IPS-20b (cell line): ENCODE measurements at regions not wholly inside any gene's neighbourhood (a gene's known extent, or its start where the extent isn't known, plus 50 kb on each side); places are given as distances from the start of the nearest gene placed in this dataset.

Source experiments
- H3K27ac ChIP-seq: one replicate; pipeline ENCODE4 v1.5.1; 2013; ENCODE audit warnings: low read length
- H3K27me3 ChIP-seq: 2 replicates; pipeline ENCODE4 v1.6.1; 2013; ENCODE audit warnings: mild to moderate bottlenecking, low read length, inconsistent platforms; ENCODE audit not compliant: insufficient read depth
- H3K36me3 ChIP-seq: 2 replicates; pipeline ENCODE4 v1.6.1; 2013; ENCODE audit warnings: low read depth, mild to moderate bottlenecking, inconsistent platforms, low read length, moderate library complexity; ENCODE audit not compliant: insufficient read depth
- H3K4me1 ChIP-seq: 2 replicates; pipeline ENCODE4 v1.6.1; 2013; ENCODE audit warnings: mild to moderate bottlenecking, control low read depth, inconsistent platforms, low read length, moderate library complexity; ENCODE audit not compliant: insufficient read depth
- H3K4me3 ChIP-seq: 2 replicates; pipeline ENCODE4 v1.5.1; 2013; ENCODE audit warnings: mild to moderate bottlenecking, low read length, inconsistent platforms
- H3K9ac ChIP-seq: 2 replicates; pipeline ENCODE4 v1.6.1; 2013; ENCODE audit warnings: low read depth, mild to moderate bottlenecking, inconsistent platforms, low read length, moderate library complexity
- H3K9me3 ChIP-seq: 2 replicates; pipeline ENCODE4 v1.6.1; 2013; ENCODE audit warnings: mild to moderate bottlenecking, low read depth, low read length, inconsistent platforms; ENCODE audit not compliant: insufficient read depth

DNA sequence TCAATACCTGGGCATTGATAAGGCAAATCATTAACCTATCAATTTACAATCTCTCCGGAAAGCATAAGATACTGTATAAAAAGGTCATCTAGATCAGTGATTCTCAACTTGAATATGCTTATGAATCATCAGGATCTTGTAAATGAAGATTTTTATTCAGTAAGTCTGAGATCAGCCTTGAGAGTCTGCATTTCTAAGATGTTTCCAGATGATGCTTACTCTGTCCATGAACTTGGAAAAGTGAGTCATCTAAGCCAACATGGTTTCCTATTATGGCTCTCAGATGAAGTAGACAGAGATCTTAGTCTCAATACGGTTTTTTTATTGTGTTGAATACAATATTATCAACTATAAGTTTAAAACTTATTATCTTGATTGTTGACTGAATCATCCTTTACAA is 226.4 kb upstream of the KIRREL3 start:
- Histone ChIP-seq H3K9me3 (no peaks in the 10 kb centered on the region), H3K4me1 (no peaks in the 10 kb centered on the region; the same call in 1 of the 2 replicates), H3K27me3 (0 out of 2 replicates have a peak, but pooled peaks cover 3% of the 10 kb centered on the region), H3K4me3 (no peak overlapping the region), H3K27ac (no peak overlapping the region), H3K36me3 (no peaks in the 10 kb centered on the region), H3K9ac (no peak overlapping the region)

DNA sequence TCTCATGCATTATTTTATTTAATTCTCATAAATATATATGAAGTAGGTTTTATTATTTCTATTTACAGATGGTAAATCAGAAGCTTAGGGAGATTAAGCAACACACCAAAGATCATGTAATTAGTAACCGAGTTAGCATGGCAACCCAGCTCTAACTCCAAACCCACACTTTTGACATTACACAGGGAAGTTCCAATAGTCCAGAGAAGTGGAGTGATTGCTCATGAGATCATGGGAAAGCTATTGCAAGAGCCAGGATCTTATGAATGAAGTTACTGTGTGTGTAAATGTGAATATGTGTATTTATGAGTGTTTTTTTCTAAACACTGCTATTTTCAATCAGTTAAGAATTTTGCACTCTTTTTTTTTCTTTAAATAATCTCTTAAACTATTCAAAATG is 225.8 kb upstream of the KIRREL3 start:
- H3K27ac ChIP-seq, result no peak overlapping the region
- 0 out of 2 replicates have a peak, but pooled peaks cover 3% of the 10 kb centered on the region for H3K27me3 ChIP-seq
- no peaks in the 10 kb centered on the region for H3K36me3 ChIP-seq
- H3K4me3 ChIP-seq, result no peak overlapping the region
- H3K4me1 ChIP-seq, result no peaks in the 10 kb centered on the region; the same call in 1 of the 2 replicates
- no peaks in the 10 kb centered on the region for H3K9me3 ChIP-seq
- no peak overlapping the region for H3K9ac ChIP-seq

- H3K27ac ChIP-seq, result no peak overlapping the region
- no peaks in the 10 kb centered on the region for H3K9me3 ChIP-seq
- no peak overlapping the region for H3K4me3 ChIP-seq
- H3K9ac ChIP-seq, result no peak overlapping the region
- no peaks in the 10 kb centered on the region; the same call in 1 of the 2 replicates for H3K4me1 ChIP-seq
- 0 out of 2 replicates have a peak, but pooled peaks cover 3% of the 10 kb centered on the region for H3K27me3 ChIP-seq
- no peaks in the 10 kb centered on the region for H3K36me3 ChIP-seq
These were observed 225.0 kb upstream of the KIRREL3 start for GRCh38 chr11:127225619-127226018.

- H3K27me3 ChIP-seq, result 0 out of 2 replicates have a peak, but pooled peaks cover 3% of the 10 kb centered on the region
- H3K9me3 ChIP-seq, result no peaks in the 10 kb centered on the region
- H3K4me3 ChIP-seq, result no peak overlapping the region
- H3K4me1 ChIP-seq, result no peaks in the 10 kb centered on the region; the same call in 1 of the 2 replicates
- no peaks in the 10 kb centered on the region for H3K36me3 ChIP-seq
- no peak overlapping the region for H3K9ac ChIP-seq
- H3K27ac ChIP-seq, result no peak overlapping the region
These were observed 223.7 kb upstream of the KIRREL3 start for GRCh38 chr11:127224276-127224675.

- H3K4me1 ChIP-seq, result no peaks in the 10 kb centered on the region; the same call in 1 of the 2 replicates
- H3K27ac ChIP-seq, result no peak overlapping the region
- no peaks in the 10 kb centered on the region for H3K36me3 ChIP-seq
- H3K27me3 ChIP-seq, result 0 out of 2 replicates have a peak, but pooled peaks cover 3% of the 10 kb centered on the region
- H3K9me3 ChIP-seq, result no peaks in the 10 kb centered on the region
- H3K4me3 ChIP-seq, result no peak overlapping the region
- H3K9ac ChIP-seq, result no peak overlapping the region
These were observed 223.1 kb upstream of the KIRREL3 start for GRCh38 chr11:127223633-127224032.

DNA sequence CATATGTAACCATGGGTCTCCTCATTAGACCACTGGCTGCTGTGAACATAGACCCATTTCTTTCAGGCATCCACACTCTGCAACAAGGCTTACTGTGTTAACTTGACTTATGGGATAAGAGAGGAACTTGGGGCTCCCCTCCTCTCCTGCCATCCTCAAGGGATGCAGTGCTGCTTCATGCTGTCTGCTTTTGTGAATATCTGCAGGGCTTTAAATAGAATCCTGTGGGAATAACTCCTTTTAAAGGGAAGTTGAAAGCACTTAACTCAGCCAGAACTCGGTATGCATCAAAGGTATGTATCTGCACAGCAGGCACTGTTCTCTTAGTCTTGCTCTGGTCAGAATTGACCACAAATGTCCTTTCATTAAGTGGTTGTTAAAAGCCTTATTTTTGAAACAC is 222.5 kb upstream of the KIRREL3 start:
- no peak overlapping the region for H3K9ac ChIP-seq
- H3K4me1 ChIP-seq, result no peaks in the 10 kb centered on the region; the same call in 1 of the 2 replicates
- 0 out of 2 replicates have a peak, but pooled peaks cover 3% of the 10 kb centered on the region for H3K27me3 ChIP-seq
- H3K9me3 ChIP-seq, result no peaks in the 10 kb centered on the region
- no peak overlapping the region for H3K27ac ChIP-seq
- no peaks in the 10 kb centered on the region for H3K36me3 ChIP-seq
- H3K4me3 ChIP-seq, result no peak overlapping the region

- H3K9ac ChIP-seq, result no peak overlapping the region
- 0 out of 2 replicates have a peak, but pooled peaks cover 3% of the 10 kb centered on the region for H3K27me3 ChIP-seq
- H3K36me3 ChIP-seq, result no peaks in the 10 kb centered on the region
- H3K27ac ChIP-seq, result no peak overlapping the region
- no peak overlapping the region for H3K4me3 ChIP-seq
- no peaks in the 10 kb centered on the region; the same call in none of the 2 replicates for H3K4me1 ChIP-seq
- no peaks in the 10 kb centered on the region for H3K9me3 ChIP-seq
These were observed 219.1 kb upstream of the KIRREL3 start for GRCh38 chr11:127219704-127220103.

GRCh38 chr11:127218275-127218608 is 217.7 kb upstream of the KIRREL3 start:
- Histone ChIP-seq H3K9me3 (no peaks in the 10 kb centered on the region), H3K4me3 (no peak overlapping the region), H3K27me3 (no peaks in the 10 kb centered on the region), H3K9ac (no peak overlapping the region), H3K36me3 (no peaks in the 10 kb centered on the region), H3K4me1 (no peaks in the 10 kb centered on the region; the same call in none of the 2 replicates), H3K27ac (no peak overlapping the region)

DNA sequence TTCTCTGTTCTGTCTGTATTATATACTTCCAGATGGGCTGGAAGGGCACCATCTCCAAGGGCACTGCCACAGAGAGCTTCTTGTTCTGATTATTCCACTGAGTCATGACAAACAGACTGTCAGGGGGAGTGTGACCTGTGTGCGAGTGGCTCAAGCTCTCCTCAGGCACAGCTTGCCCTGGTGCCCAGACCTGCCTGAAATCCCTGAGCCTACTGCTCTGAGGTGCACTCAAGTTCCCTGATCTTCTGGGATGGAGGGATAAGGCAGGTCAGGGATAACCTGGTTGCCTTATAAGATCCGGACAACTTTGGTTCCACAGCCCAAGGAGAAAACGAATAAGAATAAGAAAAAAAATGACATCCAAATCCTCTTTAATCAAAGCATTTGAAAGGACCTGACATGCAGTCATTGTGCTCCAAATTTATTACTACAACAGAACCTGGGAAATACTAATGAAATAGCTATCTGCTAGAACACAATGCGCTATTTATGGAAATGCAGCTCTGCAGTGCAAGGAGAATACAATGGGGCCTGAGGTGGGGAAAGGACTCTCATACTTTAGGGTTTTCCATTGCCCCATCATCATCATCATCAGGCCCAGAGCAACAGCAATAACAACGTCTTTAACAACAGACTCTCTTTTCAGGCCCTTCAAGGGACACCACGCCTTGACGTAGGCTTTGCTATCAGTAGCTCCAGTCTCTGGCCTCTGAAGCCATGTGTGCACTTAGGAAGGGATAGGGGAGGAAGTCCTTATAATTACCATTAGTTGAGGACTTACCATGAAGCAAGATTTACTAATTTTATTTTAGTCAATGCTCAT is 217.1 kb upstream of the KIRREL3 start:
- Histone ChIP-seq H3K27me3 (no peaks in the 10 kb centered on the region), H3K36me3 (no peaks in the 10 kb centered on the region), H3K4me1 (no peaks in the 10 kb centered on the region; the same call in none of the 2 replicates), H3K9me3 (no peaks in the 10 kb centered on the region), H3K27ac (no peak overlapping the region), H3K4me3 (no peak overlapping the region), H3K9ac (no peak overlapping the region)

DNA sequence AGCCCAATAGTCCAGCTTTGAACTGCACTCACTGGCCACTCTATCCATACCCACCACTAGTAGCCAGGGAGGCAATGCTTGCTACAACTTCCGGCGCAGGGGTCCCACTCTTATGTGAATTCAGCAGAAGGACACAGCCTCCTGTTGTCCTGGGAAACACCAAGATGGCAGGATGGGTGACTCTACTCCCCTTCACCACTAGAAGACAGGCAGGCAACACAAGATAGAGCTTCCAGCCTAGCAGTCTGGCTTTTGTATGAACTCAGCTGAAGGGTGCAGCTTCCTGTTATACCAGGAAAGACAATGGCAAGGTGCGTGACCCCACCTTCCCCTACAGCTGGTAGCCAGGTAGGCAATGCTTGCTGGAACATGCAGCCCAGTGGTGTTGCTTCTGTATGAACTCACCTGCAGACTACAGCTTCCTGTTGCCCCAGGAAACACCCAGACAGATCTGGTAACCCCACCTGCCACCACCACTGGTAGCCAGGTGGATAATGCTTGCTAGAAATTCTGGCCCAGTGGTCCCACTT is 205.2 kb upstream of the KIRREL3 start:
- Histone ChIP-seq H3K27ac (no peak overlapping the region), H3K9ac (no peak overlapping the region), H3K36me3 (no peaks in the 10 kb centered on the region)

DNA sequence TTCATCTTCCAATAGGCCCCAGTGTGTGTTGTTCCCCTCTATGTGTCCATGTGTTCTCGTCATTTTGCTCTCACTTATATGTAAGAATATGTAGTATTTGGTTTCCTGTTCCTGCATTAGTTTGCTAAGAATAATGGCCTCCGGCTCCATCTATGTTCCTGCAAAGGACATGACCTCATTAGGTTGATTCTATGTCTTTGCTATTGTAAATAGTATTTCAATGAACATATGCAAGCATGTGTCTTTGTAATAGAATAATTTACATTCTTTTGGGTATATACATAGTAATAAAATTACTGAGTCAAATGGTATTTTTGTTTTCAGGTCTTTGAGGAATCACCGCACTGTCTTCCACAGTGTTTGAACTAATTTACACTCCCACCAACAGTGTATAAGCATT is 202.9 kb upstream of the KIRREL3 start:
- peaks cover 3% of the 10 kb centered on the region; the same call in 1 of the 2 replicates for H3K9me3 ChIP-seq
- H3K9ac ChIP-seq, result no peak overlapping the region
- no peaks in the 10 kb centered on the region for H3K27me3 ChIP-seq
- no peaks in the 10 kb centered on the region for H3K36me3 ChIP-seq
- no peak overlapping the region for H3K4me3 ChIP-seq
- no peaks in the 10 kb centered on the region for H3K4me1 ChIP-seq
- H3K27ac ChIP-seq, result no peak overlapping the region

More for the DNA sequence above, 205.2 kb upstream of the KIRREL3 start:
- H3K4me1 ChIP-seq, result no peaks in the 10 kb centered on the region
- peaks cover 3% of the 10 kb centered on the region; the same call in 1 of the 2 replicates for H3K9me3 ChIP-seq
- no peaks in the 10 kb centered on the region for H3K27me3 ChIP-seq
- H3K4me3 ChIP-seq, result no peak overlapping the region

GRCh38 chr11:127202105-127202504 is 201.5 kb upstream of the KIRREL3 start:
- H3K9ac ChIP-seq, result no peak overlapping the region
- no peaks in the 10 kb centered on the region for H3K36me3 ChIP-seq
- H3K4me3 ChIP-seq, result no peak overlapping the region
- H3K9me3 ChIP-seq, result peaks cover 3% of the 10 kb centered on the region; the same call in 1 of the 2 replicates
- no peaks in the 10 kb centered on the region for H3K27me3 ChIP-seq
- H3K27ac ChIP-seq, result no peak overlapping the region
- no peaks in the 10 kb centered on the region for H3K4me1 ChIP-seq
